GM12872 (cell line): ENCODE measurements at regions not wholly inside any gene's neighbourhood (a gene's known extent, or its start where the extent isn't known, plus 50 kb on each side); places are given as distances from the start of the nearest gene placed in this dataset.

Experiments
- CTCF ChIP-seq: IDR thresholded peaks from 3 replicates; pipeline ENCODE4 v1.5.1; 2011; ENCODE audit warnings: low read depth, mild to moderate bottlenecking, low read length, moderate library complexity; ENCODE audit not compliant: insufficient read depth

DNA sequence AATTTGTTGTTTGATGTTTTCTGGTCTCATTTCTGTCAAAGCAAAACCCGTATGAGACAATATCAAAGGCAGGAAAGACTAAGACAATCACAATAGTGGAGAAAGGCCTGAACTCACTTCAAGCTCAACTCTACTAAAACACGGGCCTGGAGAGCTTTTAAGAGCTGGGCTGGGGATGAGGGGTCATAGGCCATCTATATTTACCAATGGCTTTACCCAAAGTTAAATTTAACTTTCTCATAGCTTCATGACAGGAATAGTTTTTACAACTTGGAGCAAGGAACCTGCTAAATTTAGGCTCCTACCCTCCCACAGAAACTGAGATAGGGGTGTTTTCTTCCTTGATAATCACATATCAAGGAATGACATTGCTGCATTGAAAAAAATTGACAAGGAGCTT lies 223.4 kb upstream of the CHORDC1 start:
- TF ChIP-seq CTCF, result no peak

DNA sequence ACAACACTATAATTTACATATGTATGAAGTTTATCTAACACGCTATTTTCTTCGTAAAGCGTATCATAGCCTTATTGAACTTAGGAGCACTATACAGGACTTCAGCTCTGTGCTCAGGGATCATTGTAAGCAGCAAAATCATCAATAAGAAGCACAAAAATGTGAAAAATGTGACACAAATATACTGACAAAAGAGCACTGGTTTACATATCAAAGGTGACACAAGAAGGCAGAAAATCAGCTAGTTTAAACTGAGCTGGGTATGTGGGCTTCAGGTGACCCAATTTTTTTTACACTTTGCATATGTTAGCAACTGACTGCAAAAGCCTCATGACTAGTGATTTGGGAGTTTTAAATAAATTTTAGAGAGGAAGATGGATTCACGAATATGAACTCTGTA lies 215.2 kb upstream of the CHORDC1 start:
- no peak for TF ChIP-seq CTCF

GRCh38 chr11:90434858-90435257 lies 212.0 kb upstream of the CHORDC1 start:
- 0 out of 3 replicates have a peak, but pooled peaks have one; percentile 7 for TF ChIP-seq CTCF

DNA sequence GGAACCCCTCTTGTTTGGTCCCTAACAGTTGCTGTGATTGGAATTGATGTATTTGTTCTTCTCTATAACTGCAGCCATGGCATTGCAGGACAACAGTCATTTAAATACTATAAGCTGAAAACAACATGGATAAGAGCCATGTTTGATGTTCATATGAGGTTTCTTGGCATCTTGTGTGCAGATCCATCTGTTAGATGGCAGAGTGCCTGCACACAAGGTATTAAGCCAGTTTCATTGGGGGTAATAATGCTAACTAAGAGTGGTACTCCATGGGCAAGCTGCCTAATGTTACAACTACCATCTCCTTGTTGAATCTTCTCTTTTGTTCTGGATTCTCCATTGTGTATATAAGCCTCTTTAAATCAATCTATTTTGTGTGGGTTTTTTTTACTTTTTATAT lies 206.0 kb upstream of the CHORDC1 start:
- TF ChIP-seq CTCF, result no peak

- TF ChIP-seq CTCF, result no peak
These were observed 203.6 kb upstream of the CHORDC1 start for GRCh38 chr11:90426442-90426841.

DNA sequence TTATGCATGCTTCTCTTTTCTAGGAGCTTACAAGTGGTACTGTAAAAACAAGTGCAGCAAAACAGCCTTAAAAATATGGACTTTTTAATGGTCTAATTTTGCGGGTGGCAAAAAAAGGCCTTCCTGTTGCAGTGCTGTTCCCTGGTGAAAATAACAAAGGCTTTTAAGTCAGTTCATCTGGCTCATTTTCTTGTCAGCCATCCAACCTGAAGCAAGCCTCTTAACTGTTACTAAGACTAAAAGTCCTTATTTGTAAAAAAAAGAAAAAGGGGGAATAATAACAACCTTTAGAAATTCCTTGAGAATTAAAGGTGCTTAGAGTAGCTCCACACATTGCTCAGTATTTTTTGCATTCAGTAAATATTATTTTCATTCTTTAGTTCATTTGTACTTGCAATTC lies 200.5 kb upstream of the CHORDC1 start:
- no peak for TF ChIP-seq CTCF

GRCh38 chr11:90414221-90414620 lies 191.4 kb upstream of the CHORDC1 start:
- no peak for TF ChIP-seq CTCF

- no peak for TF ChIP-seq CTCF
These were observed 184.5 kb upstream of the CHORDC1 start for GRCh38 chr11:90407350-90407749.
